PC-9 (cell line): ENCODE measurements at regions not wholly inside any gene's neighbourhood (a gene's known extent, or its start where the extent isn't known, plus 50 kb on each side); places are given as distances from the start of the nearest gene placed in this dataset.

Experiments
- BruUV-seq: library from RNA; stranded (reverse); fragments of 400-500 nt; replicated peaks from 2 replicates; lab custom pipeline; 2021; lab: Mats Ljungman, UMichigan
- CTCF ChIA-PET: fragments of 300-600 bp; sonication (Branson Sonifier 250); formaldehyde crosslinking; loops from one replicate; lab custom pipeline; 2022; ENCODE audit warnings: antibody characterized with exemption; lab: Charles Lee
- POLR2A ChIA-PET: fragments of 300-600 bp; sonication (Branson Sonifier 250); formaldehyde crosslinking; loops from one replicate; lab custom pipeline; 2022; ENCODE audit warnings: antibody characterized with exemption; ENCODE audit not compliant: unreplicated experiment; lab: Charles Lee
- DNase-seq, 2 experiments: peaks; one replicate each; pipeline versions ENCODE4 v3.0.0 to v3.0.0-alpha.2; 2015 to 2022; ENCODE audit warnings: mixed read lengths in 1 of 2
- H2AFZ ChIP-seq: fragments of 200-600 bp; sonication (generic); 2 replicates; pipeline ENCODE4 v1.8.1; 2017; ENCODE audit warnings: antibody characterized with exemption
- H3F3A ChIP-seq: fragments of 200-600 bp; sonication (generic); 2 replicates; pipeline ENCODE4 v1.8.1; 2017; ENCODE audit warnings: antibody characterized with exemption, mild to moderate bottlenecking, low read depth; ENCODE audit not compliant: insufficient read depth
- H3K27ac ChIP-seq: fragments of 200-600 bp; sonication (generic); 2 replicates; pipeline ENCODE4 v1.6.1; 2016; ENCODE audit warnings: mixed run types
- H3K27me3 ChIP-seq: fragments of 200-600 bp; sonication (generic); 2 replicates; pipeline ENCODE4 v1.6.1; 2016; ENCODE audit warnings: low read depth, mixed run types; ENCODE audit not compliant: insufficient read depth
- H3K36me3 ChIP-seq: fragments of 200-600 bp; sonication (generic); 2 replicates; pipeline ENCODE4 v1.6.1; 2016; ENCODE audit warnings: low read depth, mixed run types
- H3K4me1 ChIP-seq: fragments of 200-600 bp; sonication (generic); replicated peaks from 2 replicates; pipeline ENCODE4 v1.6.1; 2016; ENCODE audit warnings: mixed run types; ENCODE audit not compliant: insufficient read depth
- H3K4me2 ChIP-seq: fragments of 200-600 bp; sonication (generic); 2 replicates; pipeline ENCODE4 v1.6.1; 2017; ENCODE audit warnings: mixed run types
- H3K4me3 ChIP-seq: fragments of 200-600 bp; sonication (generic); 2 replicates; pipeline ENCODE4 v1.6.1; 2016; ENCODE audit warnings: mixed run types
- H3K79me2 ChIP-seq: fragments of 200-600 bp; sonication (generic); 2 replicates; pipeline ENCODE4 v1.6.1; 2017; ENCODE audit warnings: low read depth, mixed run types
- H3K9me2 ChIP-seq: fragments of 200-600 bp; sonication (generic); 2 replicates; pipeline ENCODE4 v1.8.1; 2017; ENCODE audit warnings: mild to moderate bottlenecking; ENCODE audit not compliant: insufficient read depth
- H3K9me3 ChIP-seq: fragments of 200-600 bp; sonication (generic); 2 replicates; pipeline ENCODE4 v1.8.1; 2016; ENCODE audit warnings: low read depth; ENCODE audit not compliant: insufficient read depth
- H4K20me1 ChIP-seq: fragments of 200-600 bp; sonication (generic); 2 replicates; pipeline ENCODE4 v1.8.1; 2017; ENCODE audit not compliant: insufficient read depth
- CTCF ChIP-seq: fragments of 200-600 bp; sonication (generic); conservative IDR thresholded peaks from 2 replicates; pipeline ENCODE4 v1.6.1; 2017; ENCODE audit warnings: mixed run types, antibody characterized with exemption, mild to moderate bottlenecking, moderate library complexity
- EZH2 ChIP-seq: fragments of 200-600 bp; sonication (generic); IDR thresholded peaks from 2 replicates; pipeline ENCODE4 v1.8.0; 2017; ENCODE audit warnings: antibody characterized with exemption, low read depth
- intact Hi-C: fragments of 100-400 bp; cut with micrococcal nuclease; formaldehyde crosslinking; loops from one replicate; pipeline ENCODE4 v1.10.0; 2022; ENCODE audit not compliant: unreplicated experiment

GRCh38 chr9:91156451-91157234 is 205.1 kb downstream of the AUH start:
- BruUV-seq, result no TSS peak
- intact Hi-C loops, result no loop called here
- no peak overlapping the region for H3K4me3 ChIP-seq
- ChIA-PET CTCF (no interaction called here), POLR2A (no interaction called here)
- peaks cover under 1% of the 10 kb centered on the region for H3K4me1 ChIP-seq
- H3K9me2 ChIP-seq, result no peaks in the 10 kb centered on the region
- H3K4me2 ChIP-seq, result no peak overlapping the region
- no peak for DNase-seq
- TF ChIP-seq CTCF, result no peak
- TF ChIP-seq EZH2, result no peak
- H3K27ac ChIP-seq, result no peak overlapping the region
- no peaks in the 10 kb centered on the region for H3K9me3 ChIP-seq
- no peaks in the 10 kb centered on the region for H4K20me1 ChIP-seq
- no peaks in the 10 kb centered on the region; the same call in 1 of the 2 replicates for H3F3A ChIP-seq
- H3K79me2 ChIP-seq, result no peaks in the 10 kb centered on the region
- no peaks in the 10 kb centered on the region for H3K36me3 ChIP-seq
- H2AFZ ChIP-seq, result no peak overlapping the region
- H3K27me3 ChIP-seq, result no peaks in the 10 kb centered on the region

- Histone ChIP-seq H3F3A (peaks cover 11% of the 10 kb centered on the region; the same call in 1 of the 2 replicates), H2AFZ (no peak overlapping the region), H3K27me3 (no peaks in the 10 kb centered on the region), H4K20me1 (no peaks in the 10 kb centered on the region), H3K4me3 (no peak overlapping the region), H3K79me2 (no peaks in the 10 kb centered on the region), H3K9me2 (no peaks in the 10 kb centered on the region), H3K4me1 (peaks cover 13% of the 10 kb centered on the region), H3K36me3 (no peaks in the 10 kb centered on the region), H3K4me2 (no peak overlapping the region), H3K9me3 (no peaks in the 10 kb centered on the region), H3K27ac (no peak overlapping the region)
- ChIA-PET CTCF (no interaction called here), POLR2A (no interaction called here)
- TF ChIP-seq EZH2 (no peak), CTCF (no peak)
- no TSS peak for BruUV-seq
- intact Hi-C loops, result no loop called here
- DNase-seq, result no peak
Observed at GRCh38 chr9:91157883-91158282, 203.8 kb downstream of the AUH start.

- TF ChIP-seq CTCF (no peak), EZH2 (no peak)
- BruUV-seq, result no TSS peak
- Histone ChIP-seq H3K4me3 (no peak overlapping the region), H3K27ac (no peak overlapping the region), H3K9me2 (no peaks in the 10 kb centered on the region), H2AFZ (no peak overlapping the region), H4K20me1 (no peaks in the 10 kb centered on the region), H3K4me2 (no peak overlapping the region), H3K27me3 (no peaks in the 10 kb centered on the region), H3K9me3 (no peaks in the 10 kb centered on the region), H3K36me3 (no peaks in the 10 kb centered on the region), H3K4me1 (peaks cover 17% of the 10 kb centered on the region), H3K79me2 (no peaks in the 10 kb centered on the region), H3F3A (peaks cover 11% of the 10 kb centered on the region; the same call in 1 of the 2 replicates)
- POLR2A ChIA-PET, result no interaction called here
- intact Hi-C loops, result no loop called here
- CTCF ChIA-PET, result no interaction called here
- no peak for DNase-seq
Observed at GRCh38 chr9:91158286-91158685, 203.4 kb downstream of the AUH start.
